Right atrium auricular region (tissue), 2 donors: ENCODE measurements at regions not wholly inside any gene's neighbourhood (a gene's known extent, or its start where the extent isn't known, plus 50 kb on each side); places are given as distances from the start of the nearest gene placed in this dataset.

Source experiments
- DNase-seq: peaks from one replicate; pipeline ENCODE4 v3.0.0-alpha.2; 2019; ENCODE audit warnings: low spot score
- H3K27ac ChIP-seq, 2 donors: fragments of 200-600 bp; sonication (generic); 1 replicate in 1 of 2; 2 replicates in 1 of 2; pipeline ENCODE4 v1.5.1; 2016 to 2019
- H3K27me3 ChIP-seq, 2 donors: fragments of 200-600 bp; sonication (generic); one replicate each; pipeline versions ENCODE4 v1.5.1 to v1.6.0; 2017 to 2019
- H3K36me3 ChIP-seq: fragments of 200-600 bp; sonication (generic); one replicate; pipeline ENCODE4 v1.5.1; 2016
- H3K4me1 ChIP-seq, 2 donors: fragments of 200-600 bp; sonication (generic); one replicate each; pipeline versions ENCODE4 v1.5.1 to v1.6.0; 2017 to 2019
- H3K4me3 ChIP-seq, 2 donors: fragments of 200-600 bp; sonication (generic); 1 replicate in 1 of 2; 2 replicates in 1 of 2; pipeline ENCODE4 v1.5.1; 2017 to 2019; ENCODE audit warnings: mild to moderate bottlenecking in 1 of 2, moderate library complexity in 1 of 2
- H3K9me3 ChIP-seq, 2 donors: fragments of 200-600 bp; sonication (generic); one replicate each; pipeline ENCODE4 v1.5.1; 2019
- CTCF ChIP-seq, 2 donors: fragments of 200-600 bp; sonication (generic); IDR thresholded peaks; one replicate each; pipeline ENCODE4 v1.5.1; 2019; ENCODE audit warnings: antibody characterized with exemption in 2 of 2

DNA sequence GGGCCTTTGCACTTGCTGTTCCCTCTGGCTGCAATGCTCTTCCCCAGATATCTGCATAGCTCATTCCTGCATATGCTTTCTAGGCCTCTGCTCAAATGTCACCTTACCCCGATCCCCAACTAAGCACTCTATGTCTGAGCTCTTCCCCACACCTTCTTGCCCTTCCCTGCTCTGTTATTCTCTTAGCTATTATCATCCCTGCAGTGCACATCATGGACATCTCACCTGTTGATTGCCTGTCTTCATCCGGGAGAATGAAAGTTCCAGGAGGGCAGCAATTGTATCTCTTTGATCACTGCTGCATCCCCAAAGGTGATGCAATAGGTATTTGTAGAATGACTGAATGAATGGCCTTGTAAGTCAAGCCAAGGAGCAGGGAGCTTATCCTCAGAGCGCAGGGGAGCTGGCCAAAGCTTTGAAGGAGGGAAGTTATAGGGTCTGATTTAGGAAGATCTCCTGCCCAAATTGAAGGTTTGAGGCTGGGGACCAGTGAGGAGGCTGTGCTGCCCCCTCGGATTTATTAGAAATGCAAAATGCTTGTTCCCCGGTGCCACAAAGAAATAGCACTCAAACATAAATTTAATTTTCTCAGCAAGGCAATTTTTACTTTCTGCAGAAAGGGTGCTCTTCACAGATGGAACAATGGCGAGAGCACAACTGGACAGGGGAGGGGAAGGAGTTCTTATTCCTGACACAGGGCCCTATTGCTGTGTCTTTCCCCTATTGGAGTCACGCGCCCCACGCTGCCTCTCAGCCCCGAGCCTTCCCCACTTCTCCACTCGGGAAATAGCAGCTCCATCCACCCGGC, 631.1 kb downstream of the MATN1 start:
- Histone ChIP-seq H3K9me3 (peaks cover 10 to 20% of the 10 kb centered on the region in 2 donors), H3K36me3 (no peaks in the 10 kb centered on the region), H3K4me3 (no peak overlapping the region), H3K4me1 (no peaks in the 10 kb centered on the region), H3K27ac (no peak overlapping the region), H3K27me3 (no peaks in the 10 kb centered on the region)
- no peak for TF ChIP-seq CTCF (IDR thresholded peaks at IDR 0.05)
- no peak for DNase-seq

DNA sequence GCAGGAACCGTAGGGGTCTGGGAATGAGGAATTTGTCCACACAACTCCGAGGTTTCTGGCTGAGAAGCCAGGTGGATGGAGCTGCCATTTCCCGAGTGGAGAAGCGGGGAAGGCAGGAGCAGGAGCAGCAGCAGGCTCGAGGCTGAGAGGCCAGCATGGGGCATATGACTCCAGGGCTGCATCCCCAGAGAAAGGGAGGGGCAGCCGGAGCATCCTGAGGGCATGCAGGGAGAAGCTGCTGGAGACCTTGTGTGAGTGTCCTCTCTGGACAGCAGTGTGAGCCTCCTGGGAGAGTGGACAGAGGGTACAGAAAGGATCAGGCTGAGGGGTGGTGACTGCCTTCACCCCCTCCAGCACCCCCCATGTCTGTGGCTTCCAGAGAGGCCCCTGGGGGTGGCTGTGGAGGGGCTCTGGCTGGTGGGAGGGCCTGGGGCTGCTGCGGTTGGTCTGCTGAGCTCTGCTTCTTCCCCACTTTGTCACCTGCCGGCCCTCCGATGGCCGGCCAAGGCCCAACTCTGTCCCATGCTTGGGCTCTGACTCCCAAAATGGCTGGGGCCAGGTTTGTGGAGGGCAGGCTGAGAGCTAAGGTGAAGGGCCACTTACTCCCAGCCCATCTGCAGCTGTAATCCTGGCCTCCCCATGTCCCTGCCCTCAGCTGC, 633.1 kb downstream of the MATN1 start:
- no peak overlapping the region for H3K27ac ChIP-seq
- H3K4me1 ChIP-seq, result peaks cover 0 to 12% of the 10 kb centered on the region in 2 donors
- no peaks in the 10 kb centered on the region for H3K27me3 ChIP-seq
- TF ChIP-seq CTCF (IDR thresholded peaks at IDR 0.05), result no peak
- peaks cover 10 to 20% of the 10 kb centered on the region in 2 donors for H3K9me3 ChIP-seq
- no peaks in the 10 kb centered on the region for H3K36me3 ChIP-seq
- no peak overlapping the region for H3K4me3 ChIP-seq
- DNase-seq, result no peak

DNA sequence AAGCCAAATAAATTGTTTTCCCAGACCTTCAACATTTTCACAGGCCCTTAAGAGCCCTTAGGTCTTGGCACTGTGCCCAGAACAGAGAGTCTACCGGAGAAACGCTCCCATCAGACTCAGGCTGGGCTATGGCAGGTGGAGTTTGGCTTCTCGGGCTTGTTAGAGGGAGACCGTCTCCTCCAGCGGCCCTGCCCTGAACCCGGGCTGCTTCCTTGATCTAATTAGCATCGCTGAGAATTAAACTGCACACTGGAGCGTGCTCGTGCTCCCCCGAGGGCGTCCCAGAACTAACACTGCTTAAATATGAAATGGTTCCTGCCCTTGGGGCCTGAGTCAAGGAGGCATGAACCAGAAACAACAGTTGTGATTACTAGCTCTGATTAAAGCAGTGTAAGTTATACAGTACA, 634.4 kb downstream of the MATN1 start:
- peaks cover 10 to 20% of the 10 kb centered on the region in 2 donors for H3K9me3 ChIP-seq
- no peak overlapping the region for H3K27ac ChIP-seq
- DNase-seq, result no peak
- peaks cover 0 to 22% of the 10 kb centered on the region in 2 donors for H3K4me1 ChIP-seq
- no peaks in the 10 kb centered on the region for H3K27me3 ChIP-seq
- no peaks in the 10 kb centered on the region for H3K36me3 ChIP-seq
- TF ChIP-seq CTCF (IDR thresholded peaks at IDR 0.05), result no peak
- H3K4me3 ChIP-seq, result no peak overlapping the region

- TF ChIP-seq CTCF (IDR thresholded peaks at IDR 0.05), result no peak
- no peak overlapping the region for H3K27ac ChIP-seq
- H3K4me3 ChIP-seq, result no peak overlapping the region
- H3K9me3 ChIP-seq, result peaks cover 10 to 20% of the 10 kb centered on the region in 2 donors
- peaks cover 0 to 27% of the 10 kb centered on the region in 2 donors for H3K4me1 ChIP-seq
- DNase-seq, result no peak
- H3K27me3 ChIP-seq, result no peaks in the 10 kb centered on the region
- H3K36me3 ChIP-seq, result no peaks in the 10 kb centered on the region
Observed at GRCh38 chr1:30088594-30088993, 634.8 kb downstream of the MATN1 start.

- H3K4me1 ChIP-seq, result peaks cover 0 to 30% of the 10 kb centered on the region in 2 donors
- TF ChIP-seq CTCF (IDR thresholded peaks at IDR 0.05), result peak in 1 of 2 donors; percentile 20
- no peak overlapping the region for H3K27ac ChIP-seq
- H3K4me3 ChIP-seq, result no peak overlapping the region
- no peak for DNase-seq
- peaks cover 4 to 10% of the 10 kb centered on the region in 2 donors for H3K9me3 ChIP-seq
- H3K27me3 ChIP-seq, result no peaks in the 10 kb centered on the region
- no peaks in the 10 kb centered on the region for H3K36me3 ChIP-seq
Observed at GRCh38 chr1:30087465-30087864, 635.9 kb downstream of the MATN1 start.
